ENCODE measurements at regions not wholly inside any gene's neighbourhood (a gene's known extent, or its start where the extent isn't known, plus 50 kb on each side); places are given as distances from the start of the nearest gene placed in this dataset.

DNA sequence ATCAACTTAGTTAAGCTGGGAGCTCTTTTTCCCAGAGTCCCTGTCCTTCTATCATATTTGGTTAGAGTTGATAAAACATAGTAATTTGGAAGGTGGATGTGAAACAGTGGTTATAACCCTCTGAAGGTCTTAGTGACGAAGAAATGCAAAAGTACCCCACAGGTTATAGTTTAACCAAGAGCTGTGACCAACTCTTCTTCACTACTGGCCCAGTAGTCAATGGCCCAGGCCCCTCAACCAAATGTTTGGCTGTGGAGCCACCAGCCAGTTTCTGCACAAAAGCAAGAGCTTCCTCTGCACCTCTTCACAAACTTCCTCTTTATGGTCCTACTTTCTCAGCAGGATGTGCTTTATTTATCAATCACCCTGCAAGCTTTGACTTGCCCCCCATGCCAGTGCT, 132.6 kb downstream of the BMP4 start:
- TF ChIP-seq, protein P1, sequence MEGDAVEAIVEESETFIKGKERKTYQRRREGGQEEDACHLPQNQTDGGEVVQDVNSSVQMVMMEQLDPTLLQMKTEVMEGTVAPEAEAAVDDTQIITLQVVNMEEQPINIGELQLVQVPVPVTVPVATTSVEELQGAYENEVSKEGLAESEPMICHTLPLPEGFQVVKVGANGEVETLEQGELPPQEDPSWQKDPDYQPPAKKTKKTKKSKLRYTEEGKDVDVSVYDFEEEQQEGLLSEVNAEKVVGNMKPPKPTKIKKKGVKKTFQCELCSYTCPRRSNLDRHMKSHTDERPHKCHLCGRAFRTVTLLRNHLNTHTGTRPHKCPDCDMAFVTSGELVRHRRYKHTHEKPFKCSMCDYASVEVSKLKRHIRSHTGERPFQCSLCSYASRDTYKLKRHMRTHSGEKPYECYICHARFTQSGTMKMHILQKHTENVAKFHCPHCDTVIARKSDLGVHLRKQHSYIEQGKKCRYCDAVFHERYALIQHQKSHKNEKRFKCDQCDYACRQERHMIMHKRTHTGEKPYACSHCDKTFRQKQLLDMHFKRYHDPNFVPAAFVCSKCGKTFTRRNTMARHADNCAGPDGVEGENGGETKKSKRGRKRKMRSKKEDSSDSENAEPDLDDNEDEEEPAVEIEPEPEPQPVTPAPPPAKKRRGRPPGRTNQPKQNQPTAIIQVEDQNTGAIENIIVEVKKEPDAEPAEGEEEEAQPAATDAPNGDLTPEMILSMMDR (IDR thresholded peaks at IDR 0.05) = no peak
- TF ChIP-seq JUND (IDR thresholded peaks at IDR 0.05) (no peak), EP300 (IDR thresholded peaks at IDR 0.05; ENCODE audit: borderline replicate concordance in 1 of 2, low read depth in 1 of 2, low read length in 1 of 2) (no peak), TAF1 (IDR thresholded peaks at IDR 0.05; ENCODE audit: borderline replicate concordance, low read depth, low read length) (no peak), TCF12 (IDR thresholded peaks at IDR 0.05) (no peak), SMC3 (IDR thresholded peaks at IDR 0.05; ENCODE audit: low read depth, low read length) (no peak), SIN3A (IDR thresholded peaks at IDR 0.05; ENCODE audit: borderline replicate concordance, low read depth, low read length) (no peak), RCOR1 (IDR thresholded peaks at IDR 0.05; ENCODE audit: low read length) (no peak)
- TF ChIP-seq, protein P2, sequence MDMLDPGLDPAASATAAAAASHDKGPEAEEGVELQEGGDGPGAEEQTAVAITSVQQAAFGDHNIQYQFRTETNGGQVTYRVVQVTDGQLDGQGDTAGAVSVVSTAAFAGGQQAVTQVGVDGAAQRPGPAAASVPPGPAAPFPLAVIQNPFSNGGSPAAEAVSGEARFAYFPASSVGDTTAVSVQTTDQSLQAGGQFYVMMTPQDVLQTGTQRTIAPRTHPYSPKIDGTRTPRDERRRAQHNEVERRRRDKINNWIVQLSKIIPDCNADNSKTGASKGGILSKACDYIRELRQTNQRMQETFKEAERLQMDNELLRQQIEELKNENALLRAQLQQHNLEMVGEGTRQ (IDR thresholded peaks at IDR 0.05; ENCODE audit: borderline replicate concordance, low read depth, low read length) = no peak
- TF ChIP-seq, protein P3, sequence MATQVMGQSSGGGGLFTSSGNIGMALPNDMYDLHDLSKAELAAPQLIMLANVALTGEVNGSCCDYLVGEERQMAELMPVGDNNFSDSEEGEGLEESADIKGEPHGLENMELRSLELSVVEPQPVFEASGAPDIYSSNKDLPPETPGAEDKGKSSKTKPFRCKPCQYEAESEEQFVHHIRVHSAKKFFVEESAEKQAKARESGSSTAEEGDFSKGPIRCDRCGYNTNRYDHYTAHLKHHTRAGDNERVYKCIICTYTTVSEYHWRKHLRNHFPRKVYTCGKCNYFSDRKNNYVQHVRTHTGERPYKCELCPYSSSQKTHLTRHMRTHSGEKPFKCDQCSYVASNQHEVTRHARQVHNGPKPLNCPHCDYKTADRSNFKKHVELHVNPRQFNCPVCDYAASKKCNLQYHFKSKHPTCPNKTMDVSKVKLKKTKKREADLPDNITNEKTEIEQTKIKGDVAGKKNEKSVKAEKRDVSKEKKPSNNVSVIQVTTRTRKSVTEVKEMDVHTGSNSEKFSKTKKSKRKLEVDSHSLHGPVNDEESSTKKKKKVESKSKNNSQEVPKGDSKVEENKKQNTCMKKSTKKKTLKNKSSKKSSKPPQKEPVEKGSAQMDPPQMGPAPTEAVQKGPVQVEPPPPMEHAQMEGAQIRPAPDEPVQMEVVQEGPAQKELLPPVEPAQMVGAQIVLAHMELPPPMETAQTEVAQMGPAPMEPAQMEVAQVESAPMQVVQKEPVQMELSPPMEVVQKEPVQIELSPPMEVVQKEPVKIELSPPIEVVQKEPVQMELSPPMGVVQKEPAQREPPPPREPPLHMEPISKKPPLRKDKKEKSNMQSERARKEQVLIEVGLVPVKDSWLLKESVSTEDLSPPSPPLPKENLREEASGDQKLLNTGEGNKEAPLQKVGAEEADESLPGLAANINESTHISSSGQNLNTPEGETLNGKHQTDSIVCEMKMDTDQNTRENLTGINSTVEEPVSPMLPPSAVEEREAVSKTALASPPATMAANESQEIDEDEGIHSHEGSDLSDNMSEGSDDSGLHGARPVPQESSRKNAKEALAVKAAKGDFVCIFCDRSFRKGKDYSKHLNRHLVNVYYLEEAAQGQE (IDR thresholded peaks at IDR 0.05; ENCODE audit: low read depth, low read length) = no peak
